NCI-H1048 (cell line): ENCODE measurements at regions not wholly inside any gene's neighbourhood (a gene's known extent, or its start where the extent isn't known, plus 50 kb on each side); places are given as distances from the start of the nearest gene placed in this dataset.

ENCODE experiments used
- DNase-seq: peaks from one replicate; lab custom pipeline; 2025; lab: John Stamatoyannopoulos, UW

GRCh38 chr13:104431895-104432294 is 1365.7 kb upstream of the SLC10A2 start:
- no peak for DNase-seq

- DNase-seq, result no peak
Measured at GRCh38 chr13:104426435-104426834, 1360.2 kb upstream of the SLC10A2 start.

DNA sequence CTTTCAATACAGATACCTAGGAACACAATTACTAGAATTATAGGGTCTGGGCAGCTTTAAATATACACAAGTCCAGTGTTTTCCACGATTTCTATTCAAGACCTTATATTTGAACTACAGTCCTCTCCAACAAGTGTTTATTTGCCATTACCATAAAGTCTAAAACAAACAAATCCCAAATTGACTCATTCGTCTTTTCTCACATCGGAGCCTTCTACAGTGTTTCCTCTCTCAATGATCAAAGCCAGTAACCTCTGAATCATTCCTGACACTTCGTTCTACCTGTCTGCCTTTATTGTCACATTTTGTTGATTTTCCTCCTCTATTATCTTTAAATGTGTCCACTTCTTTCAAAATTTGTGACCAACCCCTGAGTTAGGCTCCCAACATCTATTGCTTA is 1356.5 kb upstream of the SLC10A2 start:
- no peak for DNase-seq

- no peak for DNase-seq
Measured at GRCh38 chr13:104416973-104417372, 1350.8 kb upstream of the SLC10A2 start.

GRCh38 chr13:104414771-104415170 is 1348.6 kb upstream of the SLC10A2 start:
- DNase-seq, result no peak

DNA sequence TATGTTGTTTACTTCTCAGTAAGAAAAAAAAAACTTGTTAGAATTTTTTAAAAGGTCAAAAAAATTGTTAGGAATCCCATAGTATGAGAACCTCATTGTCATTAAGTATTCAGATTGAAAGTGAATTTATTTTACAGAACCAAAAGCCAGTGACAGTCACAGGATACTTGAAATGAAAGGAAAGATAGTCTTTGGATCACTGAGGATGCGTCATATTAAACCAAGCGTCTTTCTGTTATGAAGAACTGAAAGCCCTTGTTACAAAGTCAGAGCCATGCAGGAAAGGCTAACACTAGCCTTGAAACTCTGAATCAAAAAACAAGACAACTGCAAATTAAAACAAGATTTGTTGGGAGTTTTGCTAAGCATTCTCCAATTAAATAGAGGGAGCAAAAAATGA is 1348.0 kb upstream of the SLC10A2 start:
- DNase-seq, result no peak

DNA sequence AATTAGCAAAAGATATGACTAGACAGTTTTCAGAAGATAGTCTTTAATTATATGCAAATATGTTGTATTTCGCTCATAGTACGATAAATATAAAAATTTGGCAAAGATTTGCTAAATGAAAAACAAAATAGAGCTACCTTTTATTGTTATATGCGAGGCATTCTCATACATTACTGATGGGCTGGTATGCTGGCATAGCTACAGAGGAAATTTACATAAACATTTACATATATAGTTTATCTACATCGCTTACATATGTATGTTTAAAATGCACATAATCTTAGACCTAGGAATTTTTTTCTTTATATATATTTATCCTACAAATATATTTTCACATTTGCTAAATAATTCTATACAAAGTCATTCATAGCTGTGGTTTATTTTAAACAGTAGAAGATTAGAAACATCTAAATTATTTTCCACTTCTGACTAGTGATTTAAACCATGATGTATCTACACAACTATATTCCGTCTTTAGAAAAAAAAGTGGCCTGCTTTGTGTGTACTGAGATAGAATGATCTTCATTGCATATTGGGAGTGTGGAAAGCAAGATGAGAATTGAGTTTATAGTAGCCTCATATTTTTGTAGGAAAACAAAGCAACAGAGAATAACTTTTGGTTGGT is 1345.0 kb upstream of the SLC10A2 start:
- DNase-seq, result no peak

GRCh38 chr13:104408733-104409132 is 1342.5 kb upstream of the SLC10A2 start:
- DNase-seq, result no peak

DNA sequence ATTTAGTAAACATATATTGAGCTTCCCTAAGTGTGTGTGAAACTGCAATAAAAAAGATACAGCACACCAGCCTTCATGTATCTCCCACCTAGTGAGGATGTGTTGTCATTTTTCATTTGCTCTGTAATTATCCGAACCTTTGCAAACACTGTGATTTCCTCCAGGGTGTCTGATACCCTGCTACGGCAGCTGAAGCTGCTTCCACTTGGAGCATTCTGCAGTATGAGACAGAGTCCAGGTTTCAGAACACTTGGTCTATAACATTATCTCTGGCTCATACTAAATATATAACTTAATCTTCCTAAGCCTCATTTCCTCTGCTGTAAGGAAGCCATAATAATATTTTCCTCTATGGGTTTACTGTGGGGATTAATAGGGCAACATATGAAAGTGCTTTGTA is 1338.1 kb upstream of the SLC10A2 start:
- DNase-seq, result no peak

DNA sequence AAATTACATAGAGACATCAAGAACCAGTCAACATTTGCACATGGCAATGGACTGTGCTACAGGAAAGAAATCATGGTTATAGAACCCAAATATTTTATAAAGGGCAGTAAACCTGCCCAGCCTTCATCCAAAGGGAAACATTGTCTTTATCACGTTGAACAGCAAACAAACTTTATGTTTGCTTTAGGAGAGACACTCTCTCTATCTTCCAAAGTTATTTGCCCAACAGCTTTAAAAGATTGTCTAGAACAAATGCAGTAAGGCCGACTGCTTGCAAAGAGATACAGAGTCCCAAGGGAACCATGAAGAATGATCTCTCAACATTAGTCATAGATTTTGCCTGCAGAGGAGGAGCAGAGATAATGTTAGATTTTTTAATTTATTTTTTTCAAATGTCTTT is 1323.5 kb upstream of the SLC10A2 start:
- DNase-seq, result no peak

GRCh38 chr13:104387510-104387909 is 1321.3 kb upstream of the SLC10A2 start:
- no peak for DNase-seq

DNA sequence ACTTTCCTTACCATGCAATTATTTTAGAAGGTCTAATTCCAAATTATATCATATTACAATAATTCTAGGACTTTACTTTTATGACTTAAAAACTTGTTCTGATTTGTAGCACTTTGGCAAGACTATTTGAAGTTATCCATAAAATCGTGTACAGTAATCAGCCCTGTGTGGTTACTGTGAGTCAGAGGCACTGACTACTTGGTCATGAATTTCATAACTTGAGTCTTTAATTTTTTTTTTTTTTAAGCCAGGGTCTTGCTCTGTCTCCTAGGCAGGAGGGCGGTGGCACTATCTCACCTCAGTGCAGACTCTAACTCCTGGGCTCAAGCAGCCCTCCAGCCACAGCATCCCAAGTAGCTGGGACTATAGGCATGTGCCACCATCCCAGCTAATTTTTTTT is 1319.2 kb upstream of the SLC10A2 start:
- no peak for DNase-seq

GRCh38 chr13:104382951-104383350 is 1316.7 kb upstream of the SLC10A2 start:
- DNase-seq, result no peak

GRCh38 chr13:104376588-104376987 is 1310.4 kb upstream of the SLC10A2 start:
- no peak for DNase-seq

DNA sequence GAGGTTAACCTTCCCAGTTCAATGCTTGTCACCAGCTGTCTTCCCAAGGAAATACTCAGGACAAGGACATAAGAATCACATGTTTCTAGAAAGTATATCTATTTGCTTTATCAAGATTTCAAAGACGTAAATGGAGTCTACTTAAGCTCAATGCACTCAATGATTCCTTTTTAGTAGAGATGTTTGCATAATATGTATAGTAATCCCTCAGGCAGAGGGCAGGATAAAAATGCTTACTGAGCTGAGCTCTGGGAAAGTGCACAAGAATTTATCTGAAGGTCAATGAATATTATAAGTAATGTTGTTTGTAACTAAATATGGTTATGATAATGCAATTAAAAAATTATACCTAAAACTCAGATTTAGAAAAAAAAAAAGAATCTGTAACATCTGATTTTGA is 1309.4 kb upstream of the SLC10A2 start:
- DNase-seq, result no peak

DNA sequence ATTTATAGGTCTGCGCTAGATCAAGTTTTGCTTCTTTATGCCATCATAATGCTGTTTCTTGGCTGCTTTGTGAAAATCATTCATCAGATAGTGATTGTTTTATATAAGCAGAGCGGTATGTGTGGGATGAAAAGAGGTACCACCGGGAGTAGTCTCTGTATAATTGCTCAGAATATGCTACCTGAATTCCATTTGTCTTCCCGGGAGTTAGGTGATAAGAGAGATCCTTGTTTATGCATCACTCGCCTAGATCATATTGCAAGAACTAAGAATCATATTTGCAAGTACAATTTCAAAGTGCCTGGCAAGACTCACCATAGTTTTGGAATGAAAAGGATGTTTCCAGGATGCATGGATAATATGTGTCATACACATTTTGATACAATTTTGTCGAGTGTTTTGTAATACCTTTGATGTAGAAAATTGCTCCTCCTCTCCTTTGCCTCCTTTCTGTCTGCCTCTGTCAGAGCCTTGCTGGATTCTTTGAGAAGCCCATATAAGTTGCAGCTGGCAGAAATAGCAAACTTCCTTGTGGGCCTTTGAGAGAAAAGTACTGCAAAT is 1306.0 kb upstream of the SLC10A2 start:
- no peak for DNase-seq

- DNase-seq, result no peak
Measured at GRCh38 chr13:104365430-104365829, 1299.2 kb upstream of the SLC10A2 start.

- DNase-seq, result no peak
Measured at GRCh38 chr13:104357672-104358354, 1291.6 kb upstream of the SLC10A2 start.

GRCh38 chr13:104357174-104357573 is 1291.0 kb upstream of the SLC10A2 start:
- no peak for DNase-seq

DNA sequence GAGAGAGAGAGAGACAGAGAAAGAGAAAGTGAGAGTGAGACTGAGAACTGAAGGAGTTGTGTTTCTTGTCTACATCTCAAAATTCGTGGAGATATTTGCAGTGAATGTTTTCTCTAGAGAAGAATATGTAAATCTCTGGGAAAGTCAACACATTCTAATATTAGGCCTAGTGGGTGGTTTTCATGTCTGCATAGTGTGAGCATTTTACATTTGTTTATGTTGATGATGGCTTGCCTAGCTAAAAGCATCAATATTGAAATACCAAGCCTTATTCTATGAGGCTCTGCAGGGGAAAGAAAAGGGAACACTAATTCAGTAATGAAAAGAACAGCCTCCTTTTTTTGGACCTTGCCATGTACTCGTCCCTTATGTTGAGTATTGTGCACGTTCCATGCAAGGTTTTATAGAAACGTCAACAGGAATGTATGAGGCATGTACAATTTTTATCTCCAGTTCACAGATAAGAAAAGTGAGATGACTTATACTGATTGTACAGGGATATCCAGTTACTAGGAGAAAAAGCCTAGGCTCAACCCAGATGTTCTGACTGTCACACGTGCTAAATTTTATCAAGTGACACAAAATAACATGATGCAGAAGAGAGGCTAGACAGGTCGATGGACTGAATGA is 1288.9 kb upstream of the SLC10A2 start:
- no peak for DNase-seq

DNA sequence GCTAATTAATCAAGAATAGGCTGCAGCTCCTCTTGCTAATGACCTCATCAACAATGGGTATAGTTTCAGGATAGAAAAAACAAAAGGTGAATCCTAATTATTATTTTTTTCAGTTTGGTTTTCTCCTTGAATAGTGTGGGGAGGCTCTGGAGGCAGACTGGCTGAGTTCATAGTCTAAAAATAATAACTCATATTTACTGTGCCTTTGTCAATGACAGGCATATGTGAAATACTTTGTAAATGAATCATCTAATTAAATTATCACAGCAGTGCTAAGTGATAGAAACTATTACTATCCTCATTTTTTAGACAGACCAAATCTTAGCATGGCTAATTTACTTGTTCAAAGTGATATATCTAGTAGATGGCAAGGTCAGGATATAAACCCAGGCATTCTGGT is 1261.0 kb upstream of the SLC10A2 start:
- DNase-seq, result no peak

DNA sequence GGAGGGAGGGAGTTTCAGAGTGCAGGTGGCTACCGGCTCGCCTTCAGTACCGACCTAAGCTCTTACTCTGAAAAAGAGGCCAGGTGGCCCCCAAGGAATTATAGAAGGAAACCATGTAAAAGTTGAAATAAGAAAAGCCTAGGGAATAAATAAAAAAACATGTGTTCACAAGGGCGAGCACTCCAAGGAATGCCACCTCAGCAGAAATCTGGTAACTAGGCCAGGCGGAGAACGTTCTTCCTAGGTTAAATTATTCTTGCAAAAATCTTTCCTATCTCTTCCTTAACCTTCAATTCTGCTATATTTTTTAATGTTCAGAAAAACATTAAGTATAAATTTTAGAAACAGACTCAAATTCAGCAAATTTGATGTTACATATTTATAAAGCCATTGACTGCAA is 1260.3 kb upstream of the SLC10A2 start:
- DNase-seq, result no peak

DNA sequence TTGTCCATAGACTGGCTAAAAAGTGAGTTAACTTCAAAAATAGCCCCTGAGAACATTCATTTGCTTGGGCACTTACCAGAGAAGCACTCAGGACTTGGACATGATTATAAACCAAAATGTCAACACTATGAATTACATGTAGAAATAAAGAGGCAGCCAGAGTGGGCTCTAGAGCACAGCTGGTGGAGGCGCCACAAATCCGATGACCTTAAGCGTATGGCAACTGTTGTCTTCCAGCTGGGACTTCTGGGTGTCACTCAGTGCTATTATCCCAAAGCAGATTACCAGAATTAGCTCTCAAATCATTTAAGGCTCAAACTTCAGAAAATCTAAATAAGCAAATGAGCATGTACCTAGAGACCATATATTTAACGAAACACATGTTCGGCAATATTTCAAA is 1255.5 kb upstream of the SLC10A2 start:
- DNase-seq, result no peak
